HG02642 (cell line): ENCODE measurements at regions not wholly inside any gene's neighbourhood (a gene's known extent, or its start where the extent isn't known, plus 50 kb on each side); places are given as distances from the start of the nearest gene placed in this dataset.
"Not testable (repeated sequence)": the region's sequence is repeated elsewhere in the genome, so short reads cannot be mapped to it uniquely, and the experiment has no call there.

Source experiments
- ATAC-seq: cut with Tn5 transposase; IDR thresholded peaks from one replicate; pipeline ENCODE4 v1.9.1; 2021; ENCODE audit warnings: mild to moderate bottlenecking; ENCODE audit not compliant: unreplicated experiment, poor library complexity

GRCh38 chrX:140343226-140343868 lies 161.5 kb downstream of the SOX3 start:
- no peak for ATAC-seq

GRCh38 chrX:140342410-140342809 lies 162.5 kb downstream of the SOX3 start:
- no peak for ATAC-seq

- ATAC-seq = no peak
Observed at GRCh38 chrX:140337263-140337662, 167.6 kb downstream of the SOX3 start.

GRCh38 chrX:140318296-140318695 lies 186.6 kb downstream of the SOX3 start:
- no peak for ATAC-seq

GRCh38 chrX:140317462-140317861 lies 187.4 kb downstream of the SOX3 start:
- no peak for ATAC-seq

GRCh38 chrX:140298960-140299825 lies 205.7 kb downstream of the SOX3 start:
- ATAC-seq = no peak

GRCh38 chrX:140297273-140297672 lies 207.6 kb downstream of the SOX3 start:
- no peak for ATAC-seq

- ATAC-seq = no peak
Observed at GRCh38 chrX:140292961-140293360, 211.9 kb downstream of the SOX3 start.

- ATAC-seq = no peak
Observed at GRCh38 chrX:140292188-140292587, 212.7 kb downstream of the SOX3 start.

GRCh38 chrX:140274811-140275525 lies 229.9 kb downstream of the SOX3 start:
- ATAC-seq = no peak

- ATAC-seq = no peak
Observed at GRCh38 chrX:140273921-140274320, 230.9 kb downstream of the SOX3 start.

- ATAC-seq = no peak
Observed at GRCh38 chrX:140250391-140250790, 254.5 kb downstream of the SOX3 start.

- no peak for ATAC-seq
Observed at GRCh38 chrX:140249088-140249487, 255.8 kb downstream of the SOX3 start.

GRCh38 chrX:140229191-140229590 lies 263.9 kb upstream of the CXorf66 start:
- no peak for ATAC-seq

- not testable (repeated sequence) for ATAC-seq
Observed at GRCh38 chrX:140226037-140226436, 260.7 kb upstream of the CXorf66 start.

GRCh38 chrX:140215894-140216293 lies 250.6 kb upstream of the CXorf66 start:
- not testable (repeated sequence) for ATAC-seq

- ATAC-seq = not testable (repeated sequence)
Observed at GRCh38 chrX:140214518-140214917, 249.2 kb upstream of the CXorf66 start.

GRCh38 chrX:140206657-140207056 lies 241.3 kb upstream of the CXorf66 start:
- ATAC-seq = no peak

GRCh38 chrX:140190441-140191108 lies 225.3 kb upstream of the CXorf66 start:
- no peak for ATAC-seq

GRCh38 chrX:140180585-140180984 lies 215.3 kb upstream of the CXorf66 start:
- no peak for ATAC-seq

- ATAC-seq = no peak
Observed at GRCh38 chrX:140177821-140178220, 212.5 kb upstream of the CXorf66 start.
